ENCODE measurements at regions not wholly inside any gene's neighbourhood (a gene's known extent, or its start where the extent isn't known, plus 50 kb on each side); places are given as distances from the start of the nearest gene placed in this dataset.

DNA sequence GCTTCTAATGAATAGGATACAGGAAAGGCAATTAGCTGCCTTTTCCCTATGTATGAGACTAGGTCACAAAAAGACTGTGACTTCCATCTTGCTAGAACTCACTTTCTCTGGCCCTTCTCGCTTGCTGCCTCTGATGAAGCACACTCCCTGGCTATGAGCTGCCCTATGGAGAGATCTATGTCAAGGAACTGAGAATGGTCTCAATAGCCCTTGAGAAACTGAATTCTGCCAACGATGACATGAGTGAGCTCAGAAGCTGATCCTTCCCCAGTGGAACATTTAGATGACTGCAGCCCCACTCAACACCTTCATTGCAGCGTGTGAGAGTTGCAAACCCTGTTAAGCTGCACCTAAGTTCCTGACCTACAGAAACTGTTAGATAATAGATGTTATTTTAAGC, 309.8 kb downstream of the COG6 start:
- no peak overlapping the region for H3K4me3 ChIP-seq

DNA sequence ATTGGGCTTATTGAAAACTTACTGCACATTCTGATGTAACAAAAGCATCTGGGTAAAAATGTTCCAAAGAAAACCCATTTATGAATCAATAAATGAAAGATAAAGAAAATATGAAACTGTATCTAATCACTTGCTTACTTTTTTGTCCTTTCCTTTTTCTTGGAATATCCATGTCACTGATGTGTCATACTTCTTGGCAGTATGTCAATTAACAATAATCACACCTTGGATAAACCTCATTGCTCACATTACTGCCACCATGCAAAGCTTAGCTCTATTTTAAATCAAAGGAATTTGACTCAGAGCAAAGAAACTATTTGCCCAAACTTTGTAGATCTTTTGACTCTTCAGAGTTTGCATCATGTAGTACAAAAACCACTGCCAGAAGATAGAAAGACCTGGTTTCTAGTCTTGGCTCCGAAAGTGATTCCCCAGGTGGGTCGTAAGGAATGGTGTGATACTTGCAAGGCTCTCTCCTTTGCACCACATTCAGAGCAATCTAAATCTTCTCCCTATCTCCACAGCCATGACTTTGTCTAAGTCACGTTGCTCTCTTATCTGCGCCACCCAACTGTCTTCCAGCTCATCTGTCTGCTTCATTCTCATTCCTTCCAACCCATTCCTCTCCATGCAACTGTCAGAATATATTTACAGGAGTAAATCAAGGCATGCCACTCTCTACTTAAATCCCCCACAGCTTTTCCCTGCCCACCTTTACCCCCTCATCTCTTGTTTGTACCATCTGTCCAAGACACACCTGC, 311.9 kb downstream of the COG6 start:
- Histone ChIP-seq H3K9me3 (no peaks in the 10 kb centered on the region), H3K27ac (no peak overlapping the region), H3K4me3 (no peak overlapping the region), H3K4me1 (no peaks in the 10 kb centered on the region), H3K27me3 (no peaks in the 10 kb centered on the region), H3K36me3 (no peaks in the 10 kb centered on the region)
- no peak for TF ChIP-seq POLR2A (IDR thresholded peaks at IDR 0.05)
- TF ChIP-seq EP300 (IDR thresholded peaks at IDR 0.05) = no peak
- no peak for TF ChIP-seq POLR2AphosphoS5 (IDR thresholded peaks at IDR 0.05)
- TF ChIP-seq, protein P1, sequence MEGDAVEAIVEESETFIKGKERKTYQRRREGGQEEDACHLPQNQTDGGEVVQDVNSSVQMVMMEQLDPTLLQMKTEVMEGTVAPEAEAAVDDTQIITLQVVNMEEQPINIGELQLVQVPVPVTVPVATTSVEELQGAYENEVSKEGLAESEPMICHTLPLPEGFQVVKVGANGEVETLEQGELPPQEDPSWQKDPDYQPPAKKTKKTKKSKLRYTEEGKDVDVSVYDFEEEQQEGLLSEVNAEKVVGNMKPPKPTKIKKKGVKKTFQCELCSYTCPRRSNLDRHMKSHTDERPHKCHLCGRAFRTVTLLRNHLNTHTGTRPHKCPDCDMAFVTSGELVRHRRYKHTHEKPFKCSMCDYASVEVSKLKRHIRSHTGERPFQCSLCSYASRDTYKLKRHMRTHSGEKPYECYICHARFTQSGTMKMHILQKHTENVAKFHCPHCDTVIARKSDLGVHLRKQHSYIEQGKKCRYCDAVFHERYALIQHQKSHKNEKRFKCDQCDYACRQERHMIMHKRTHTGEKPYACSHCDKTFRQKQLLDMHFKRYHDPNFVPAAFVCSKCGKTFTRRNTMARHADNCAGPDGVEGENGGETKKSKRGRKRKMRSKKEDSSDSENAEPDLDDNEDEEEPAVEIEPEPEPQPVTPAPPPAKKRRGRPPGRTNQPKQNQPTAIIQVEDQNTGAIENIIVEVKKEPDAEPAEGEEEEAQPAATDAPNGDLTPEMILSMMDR (IDR thresholded peaks at IDR 0.05) = no peak
- intact Hi-C loops (cut with DNase I; ENCODE audit: low total_unique reads) = no loop called here
- 76 to 85% (median 80%) methylated on average over 4 of the region's 4 CpGs for WGBS, 5 donors
- DNase-seq = no peak

More for the DNA sequence above, 309.8 kb downstream of the COG6 start:
- intact Hi-C loops (cut with DNase I; ENCODE audit: low total_unique reads) = no loop called here
- Histone ChIP-seq H3K36me3 (no peaks in the 10 kb centered on the region), H3K9me3 (no peaks in the 10 kb centered on the region), H3K27me3 (no peaks in the 10 kb centered on the region), H3K27ac (no peak overlapping the region), H3K4me1 (no peaks in the 10 kb centered on the region)
- no peak for DNase-seq
- TF ChIP-seq POLR2A (IDR thresholded peaks at IDR 0.05) = no peak
- TF ChIP-seq, protein P1 (IDR thresholded peaks at IDR 0.05) = no peak
- TF ChIP-seq EP300 (IDR thresholded peaks at IDR 0.05) = no peak
- TF ChIP-seq POLR2AphosphoS5 (IDR thresholded peaks at IDR 0.05) = no peak
- WGBS, 5 donors = 86 to 94% (median 91%) methylated on average over 3 of the region's 3 CpGs

DNA sequence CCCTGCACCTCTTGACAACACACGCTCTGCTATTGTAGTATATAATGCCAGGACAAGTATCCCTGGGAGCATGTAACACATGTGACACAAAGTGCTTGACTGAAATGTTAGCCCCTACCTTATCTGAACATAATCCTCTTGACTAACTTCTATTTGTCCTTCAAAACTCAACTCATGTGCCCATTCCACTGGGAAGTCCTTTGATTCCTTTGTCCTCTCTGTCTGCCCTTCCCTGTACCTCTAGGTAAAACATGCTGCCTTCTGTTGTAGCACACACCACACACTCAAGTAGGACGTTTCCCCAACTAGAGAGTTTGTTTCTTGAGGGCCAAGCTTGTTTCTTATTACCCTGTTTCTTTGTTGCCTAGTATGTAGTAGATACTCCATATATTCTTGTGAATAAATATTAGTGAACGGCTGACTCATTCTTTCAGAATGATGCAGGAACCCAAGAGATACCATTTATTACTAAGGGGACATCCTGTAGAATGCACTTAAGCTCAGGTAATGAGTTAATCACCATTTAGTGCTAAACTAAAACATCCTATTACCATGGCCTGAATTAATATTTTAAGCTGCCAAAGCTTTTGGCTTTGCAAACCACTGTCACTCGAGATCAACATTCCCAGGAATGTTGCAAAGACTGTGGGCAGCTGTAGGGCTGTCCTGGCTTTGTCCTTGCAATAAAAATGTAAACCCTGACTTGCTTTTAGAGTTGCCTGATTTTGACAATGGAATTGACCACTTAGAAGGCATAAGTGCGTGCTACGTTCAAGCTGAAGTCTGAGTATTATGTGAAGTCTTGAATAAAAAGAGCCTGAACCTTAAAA, 313.4 kb downstream of the COG6 start:
- Histone ChIP-seq H3K36me3 (no peaks in the 10 kb centered on the region), H3K27ac (no peak overlapping the region), H3K4me1 (no peaks in the 10 kb centered on the region), H3K27me3 (no peaks in the 10 kb centered on the region), H3K9me3 (no peaks in the 10 kb centered on the region), H3K4me3 (no peak overlapping the region)
- no peak for DNase-seq
- intact Hi-C loops (cut with DNase I; ENCODE audit: low total_unique reads) = no loop called here
- TF ChIP-seq, protein P1 (IDR thresholded peaks at IDR 0.05) = no peak
- TF ChIP-seq POLR2A (IDR thresholded peaks at IDR 0.05) (no peak), EP300 (IDR thresholded peaks at IDR 0.05) (no peak), POLR2AphosphoS5 (IDR thresholded peaks at IDR 0.05) (no peak)
- WGBS, 5 donors = 80 to 84% (median 84%) methylated on average over 6 of the region's 6 CpGs

DNA sequence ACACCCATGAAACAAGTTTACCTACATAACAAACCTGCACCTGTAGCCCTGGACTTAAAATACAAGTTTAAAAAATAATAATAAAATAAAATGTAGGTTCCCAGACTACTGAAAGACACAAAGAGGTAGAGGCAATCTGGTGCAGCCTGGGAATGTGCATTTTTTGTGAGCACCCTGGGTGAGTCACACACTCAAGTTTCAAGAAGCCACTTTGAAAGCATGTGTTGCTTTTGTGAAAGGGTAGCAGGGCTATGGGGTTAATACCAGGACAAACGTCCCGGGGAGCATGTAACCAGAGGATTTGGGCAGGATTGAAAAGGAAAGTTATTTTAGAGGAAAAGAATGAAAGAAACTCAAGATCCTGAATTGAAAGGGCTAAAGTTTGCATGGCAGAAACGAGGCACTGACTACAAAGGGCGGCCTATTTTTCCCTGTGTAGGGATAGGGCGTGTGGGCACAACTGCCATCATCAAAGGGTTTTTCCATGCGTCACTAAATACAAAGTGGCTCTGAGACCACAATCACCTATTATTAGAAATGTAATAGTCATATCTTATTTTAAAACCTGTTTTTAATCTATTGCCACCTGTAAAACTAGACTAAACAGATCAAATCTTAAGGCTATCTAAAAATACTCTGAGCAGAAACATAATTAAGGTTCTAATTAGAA, 314.9 kb downstream of the COG6 start:
- H3K4me1 ChIP-seq = no peaks in the 10 kb centered on the region
- H3K27me3 ChIP-seq = no peaks in the 10 kb centered on the region
- H3K27ac ChIP-seq = no peak overlapping the region
- TF ChIP-seq, protein P1 (IDR thresholded peaks at IDR 0.05) = no peak
- TF ChIP-seq POLR2A (IDR thresholded peaks at IDR 0.05) = no peak
- no peak for TF ChIP-seq EP300 (IDR thresholded peaks at IDR 0.05)
- no peak for TF ChIP-seq POLR2AphosphoS5 (IDR thresholded peaks at IDR 0.05)
- no peaks in the 10 kb centered on the region for H3K36me3 ChIP-seq
- WGBS, 5 donors = 42 to 66% (median 55%) methylated on average over 6 of the region's 6 CpGs
- no peak for DNase-seq
- no peaks in the 10 kb centered on the region for H3K9me3 ChIP-seq
- intact Hi-C loops (cut with DNase I; ENCODE audit: low total_unique reads) = no loop called here
- no peak overlapping the region for H3K4me3 ChIP-seq
